ENCODE measurements at regions not wholly inside any gene's neighbourhood (a gene's known extent, or its start where the extent isn't known, plus 50 kb on each side); places are given as distances from the start of the nearest gene placed in this dataset.
A peak's percentile ranks its signal among the peaks of the same experiment; 100 is the strongest.
"Not testable (repeated sequence)": the region's sequence is repeated elsewhere in the genome, so short reads cannot be mapped to it uniquely, and the experiment has no call there.

DNA sequence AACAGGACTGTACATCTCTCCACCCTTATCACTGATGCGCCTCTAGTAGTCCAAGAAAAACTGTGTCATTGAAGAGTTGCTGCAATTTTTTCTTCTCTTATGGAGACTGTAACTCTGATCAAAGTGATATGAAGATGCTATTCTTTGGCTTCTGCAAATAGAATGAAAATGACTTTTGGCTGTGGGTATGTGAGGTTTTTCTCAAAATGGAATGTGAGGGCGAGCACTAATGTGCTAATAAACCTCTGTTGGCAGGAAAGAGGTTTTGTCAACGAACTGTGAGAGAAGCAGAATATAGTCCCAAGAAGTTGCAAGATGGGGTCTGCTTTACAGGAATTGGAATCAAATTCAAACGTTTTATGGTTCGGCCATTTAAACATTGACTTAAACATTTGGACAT, 252.0 kb upstream of the GAS1 start:
- no peak overlapping the region for H3K4me3 ChIP-seq (ENCODE audit: low read length)
- DNase-seq (ENCODE audit: low read depth): no peak
- TF ChIP-seq, protein P1, sequence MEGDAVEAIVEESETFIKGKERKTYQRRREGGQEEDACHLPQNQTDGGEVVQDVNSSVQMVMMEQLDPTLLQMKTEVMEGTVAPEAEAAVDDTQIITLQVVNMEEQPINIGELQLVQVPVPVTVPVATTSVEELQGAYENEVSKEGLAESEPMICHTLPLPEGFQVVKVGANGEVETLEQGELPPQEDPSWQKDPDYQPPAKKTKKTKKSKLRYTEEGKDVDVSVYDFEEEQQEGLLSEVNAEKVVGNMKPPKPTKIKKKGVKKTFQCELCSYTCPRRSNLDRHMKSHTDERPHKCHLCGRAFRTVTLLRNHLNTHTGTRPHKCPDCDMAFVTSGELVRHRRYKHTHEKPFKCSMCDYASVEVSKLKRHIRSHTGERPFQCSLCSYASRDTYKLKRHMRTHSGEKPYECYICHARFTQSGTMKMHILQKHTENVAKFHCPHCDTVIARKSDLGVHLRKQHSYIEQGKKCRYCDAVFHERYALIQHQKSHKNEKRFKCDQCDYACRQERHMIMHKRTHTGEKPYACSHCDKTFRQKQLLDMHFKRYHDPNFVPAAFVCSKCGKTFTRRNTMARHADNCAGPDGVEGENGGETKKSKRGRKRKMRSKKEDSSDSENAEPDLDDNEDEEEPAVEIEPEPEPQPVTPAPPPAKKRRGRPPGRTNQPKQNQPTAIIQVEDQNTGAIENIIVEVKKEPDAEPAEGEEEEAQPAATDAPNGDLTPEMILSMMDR (conservative IDR thresholded peaks at IDR 0.05; ENCODE audit: low read depth, low read length): no peak

DNA sequence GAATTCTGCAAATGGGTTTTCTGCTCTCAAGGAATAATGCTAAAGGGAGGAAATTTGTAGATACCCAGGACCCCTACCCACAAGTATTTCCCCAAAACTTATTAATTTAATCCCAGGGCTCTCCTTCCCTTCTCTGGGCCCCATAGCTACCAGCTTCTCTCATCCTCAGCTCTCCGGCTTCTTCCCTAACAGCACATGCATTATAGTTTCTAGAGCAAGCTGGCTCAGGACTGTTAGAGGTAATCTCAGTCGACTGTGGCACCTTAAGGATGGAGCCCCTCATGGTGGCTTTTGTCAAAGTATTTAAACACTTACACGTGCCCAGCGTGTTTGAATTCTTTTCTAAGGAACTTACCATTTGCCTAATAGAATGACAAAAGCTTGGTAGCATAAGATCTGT, 252.5 kb upstream of the GAS1 start:
- DNase-seq (ENCODE audit: low read depth): no peak
- TF ChIP-seq, protein P1 (conservative IDR thresholded peaks at IDR 0.05; ENCODE audit: low read depth, low read length): no peak
- no peak overlapping the region for H3K4me3 ChIP-seq (ENCODE audit: low read length)

DNA sequence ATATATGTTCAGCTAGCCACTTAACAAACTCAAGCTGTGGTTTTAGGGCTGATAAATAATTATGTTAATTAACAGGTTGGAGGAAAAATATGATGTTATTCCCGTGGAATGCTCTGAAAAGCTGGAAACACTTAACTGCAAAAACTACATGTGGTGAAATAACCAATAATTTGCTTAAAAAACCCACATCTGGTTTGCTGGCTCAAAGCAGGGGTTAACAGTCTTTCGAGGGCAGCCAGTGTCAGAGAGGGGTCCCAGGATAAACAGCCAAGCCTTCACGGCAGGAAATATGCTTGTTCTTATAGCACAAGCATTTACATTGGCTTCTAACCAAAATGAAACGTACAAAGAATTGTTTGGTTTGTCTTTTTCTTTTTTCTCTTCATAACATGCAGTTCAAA, 254.0 kb upstream of the GAS1 start:
- no peak for DNase-seq (ENCODE audit: low read depth)
- TF ChIP-seq, protein P1 (conservative IDR thresholded peaks at IDR 0.05; ENCODE audit: low read depth, low read length): no peak
- no peak overlapping the region for H3K4me3 ChIP-seq (ENCODE audit: low read length)

DNA sequence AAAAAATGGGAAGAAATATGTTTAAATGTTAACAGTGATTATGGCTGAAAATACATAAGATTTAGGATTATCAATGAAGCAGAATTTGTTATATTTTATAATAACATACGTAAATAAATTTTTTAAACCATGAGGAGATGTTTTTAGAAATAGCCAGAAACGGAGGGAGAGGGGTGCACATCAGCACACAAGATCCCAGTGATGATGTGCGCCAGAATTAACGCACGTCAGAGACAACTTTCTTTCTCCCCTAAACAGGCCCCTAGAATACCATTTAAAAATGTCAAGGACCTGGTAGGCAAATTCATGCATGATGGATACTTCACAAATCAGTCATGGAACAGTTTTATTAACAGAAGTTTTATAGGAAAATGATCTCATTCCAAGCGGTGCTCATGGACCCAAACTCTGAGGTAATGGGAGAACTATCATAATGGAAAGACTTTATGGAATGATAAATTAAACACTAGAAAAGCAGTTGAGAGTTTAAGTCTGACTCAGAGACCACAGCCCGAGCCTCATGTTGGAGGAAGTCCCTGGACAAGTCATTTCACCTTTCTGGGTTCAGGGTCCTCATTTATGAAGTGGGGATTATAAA, 258.9 kb upstream of the GAS1 start:
- no peak for DNase-seq (ENCODE audit: low read depth)
- TF ChIP-seq, protein P1 (conservative IDR thresholded peaks at IDR 0.05; ENCODE audit: low read depth, low read length): no peak
- no peak overlapping the region for H3K4me3 ChIP-seq (ENCODE audit: low read length)

DNA sequence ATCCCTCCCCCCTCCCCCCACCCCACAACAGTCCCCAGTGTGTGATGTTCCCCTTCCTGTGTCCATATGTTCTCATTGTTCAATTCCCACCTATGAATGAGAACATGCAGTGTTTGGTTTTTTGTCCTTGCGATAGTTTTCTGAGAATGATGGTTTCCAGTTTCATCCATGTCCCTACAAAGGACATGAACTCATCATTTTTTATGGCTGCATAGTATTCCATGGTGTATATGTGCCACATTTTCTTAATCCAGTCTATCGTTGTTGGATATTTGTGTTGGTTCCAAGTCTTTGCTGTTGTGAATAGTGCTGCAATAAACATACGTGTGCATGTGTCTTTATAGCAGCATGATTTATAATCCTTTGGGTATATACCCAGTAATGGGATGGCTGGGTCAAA, 263.4 kb upstream of the GAS1 start:
- DNase-seq (ENCODE audit: low read depth); H3K4me3 ChIP-seq (ENCODE audit: low read length): not testable (repeated sequence)

DNA sequence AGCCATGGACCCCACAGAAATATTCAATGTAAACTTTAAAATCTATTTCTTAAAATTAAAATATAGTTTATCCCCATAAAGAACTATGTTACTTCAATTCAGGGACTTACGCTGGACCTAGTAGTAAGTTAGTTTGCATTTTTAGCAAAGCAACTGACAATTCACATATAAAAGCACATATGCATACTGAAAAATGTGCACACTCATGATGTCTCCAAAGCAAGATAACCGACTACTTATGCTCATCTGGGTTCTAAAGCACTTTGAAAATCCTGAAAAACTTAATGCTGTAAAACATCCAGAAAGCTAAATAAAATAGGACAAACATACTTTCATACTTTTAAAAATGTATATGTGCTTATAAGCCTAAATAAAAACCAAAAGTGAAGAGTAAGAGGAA, 264.4 kb upstream of the GAS1 start:
- no peak for DNase-seq (ENCODE audit: low read depth)
- no peak overlapping the region for H3K4me3 ChIP-seq (ENCODE audit: low read length)
- TF ChIP-seq, protein P1 (conservative IDR thresholded peaks at IDR 0.05; ENCODE audit: low read depth, low read length): no peak

DNA sequence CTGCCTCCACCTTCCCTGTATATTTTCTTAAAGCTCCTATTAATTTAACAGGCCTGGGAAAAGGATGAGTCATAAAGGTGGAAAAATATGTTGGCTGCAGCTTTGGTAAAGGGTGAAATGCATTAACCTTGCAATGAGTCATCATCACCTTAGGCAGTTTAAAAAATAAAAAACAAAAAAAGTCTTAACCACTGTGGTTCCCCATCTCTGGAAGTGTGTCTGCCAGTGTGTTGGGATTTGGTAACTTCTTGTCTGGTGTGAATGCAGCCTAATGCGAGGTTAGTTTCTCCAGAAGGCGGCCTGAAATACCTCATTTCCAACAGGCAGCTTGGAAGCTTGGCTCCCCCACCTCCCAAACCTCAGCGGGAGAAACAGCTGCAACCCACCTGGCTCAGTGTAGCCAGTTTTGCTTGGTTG, 265.3 kb upstream of the GAS1 start:
- DNase-seq (ENCODE audit: low read depth): peak; percentile 58

More for the DNA sequence above, 265.3 kb upstream of the GAS1 start:
- no peak overlapping the region for H3K4me3 ChIP-seq (ENCODE audit: low read length)
- TF ChIP-seq, protein P1 (conservative IDR thresholded peaks at IDR 0.05; ENCODE audit: low read depth, low read length): no peak

Data from retinal pigment epithelial cell (primary cell).